HEK293T (cell line): ENCODE measurements at regions not wholly inside any gene's neighbourhood (a gene's known extent, or its start where the extent isn't known, plus 50 kb on each side); places are given as distances from the start of the nearest gene placed in this dataset.

ENCODE experiments used
- CTCF ChIA-PET: fragments of 350-600 bp; formaldehyde crosslinking; extraction: SDS; loops from one replicate; lab custom pipeline; 2021; ENCODE audit warnings: antibody characterized with exemption, inconsistent platforms; lab: Yijun Ruan, JAX
- POLR2A ChIA-PET: fragments of 350-600 bp; formaldehyde crosslinking; extraction: SDS; loops from one replicate; lab custom pipeline; 2020; ENCODE audit warnings: antibody characterized with exemption, inconsistent platforms; lab: Yijun Ruan, JAX
- DNase-seq: peaks from one replicate; pipeline ENCODE4 v3.0.0; 2012; ENCODE audit warnings: mixed read lengths; ENCODE audit errors: extremely low spot score
- ARNT ChIP-seq: fragments of 450-650 bp; IDR thresholded peaks from 2 replicates; pipeline ENCODE4 v1.6.1; 2017; ENCODE audit warnings: mild to moderate bottlenecking
- BHLHE40 ChIP-seq: fragments of 450-650 bp; IDR thresholded peaks from 2 replicates; pipeline ENCODE4 v1.6.1; 2016; ENCODE audit warnings: mild to moderate bottlenecking, moderate library complexity, borderline replicate concordance
- CTBP1 ChIP-seq: fragments of 450-650 bp; IDR thresholded peaks from 2 replicates; pipeline ENCODE4 v1.6.1; 2016; ENCODE audit warnings: borderline replicate concordance
- ELF4 ChIP-seq: fragments of 450-650 bp; IDR thresholded peaks from 2 replicates; pipeline ENCODE4 v1.6.1; 2017; ENCODE audit warnings: antibody characterized with exemption
- FOXA1 ChIP-seq: fragments of 450-650 bp; IDR thresholded peaks from 2 replicates; pipeline ENCODE4 v1.6.1; 2016; ENCODE audit warnings: mild to moderate bottlenecking
- FOXK2 ChIP-seq: fragments of 450-650 bp; IDR thresholded peaks from 2 replicates; pipeline ENCODE4 v1.6.1; 2016; ENCODE audit warnings: mild to moderate bottlenecking
- FOXM1 ChIP-seq: fragments of 450-650 bp; IDR thresholded peaks from 2 replicates; pipeline ENCODE4 v1.6.1; 2017; ENCODE audit warnings: mild to moderate bottlenecking, borderline replicate concordance
- HDGF ChIP-seq: fragments of 450-650 bp; IDR thresholded peaks from 2 replicates; pipeline ENCODE4 v1.6.1; 2017; ENCODE audit warnings: antibody characterized with exemption, borderline replicate concordance
- L3MBTL2 ChIP-seq: fragments of 450-650 bp; conservative IDR thresholded peaks from 2 replicates; pipeline ENCODE4 v1.6.1; 2016; ENCODE audit warnings: mild to moderate bottlenecking
- LEF1 ChIP-seq: fragments of 450-650 bp; IDR thresholded peaks from 2 replicates; pipeline ENCODE4 v1.6.1; 2017; ENCODE audit warnings: mild to moderate bottlenecking, borderline replicate concordance
- NFRKB ChIP-seq: fragments of 450-650 bp; IDR thresholded peaks from 2 replicates; pipeline ENCODE4 v1.6.1; 2016; ENCODE audit warnings: mild to moderate bottlenecking, moderate library complexity
- SP1 ChIP-seq: fragments of 450-650 bp; IDR thresholded peaks from 2 replicates; pipeline ENCODE4 v1.6.1; 2017
- SUZ12 ChIP-seq: fragments of 450-650 bp; IDR thresholded peaks from 2 replicates; pipeline ENCODE4 v1.6.1; 2016; ENCODE audit warnings: mild to moderate bottlenecking
- TARDBP ChIP-seq: fragments of 450-650 bp; IDR thresholded peaks from 2 replicates; pipeline ENCODE4 v1.6.1; 2016
- ZNF384 ChIP-seq: fragments of 450-650 bp; IDR thresholded peaks from 2 replicates; pipeline ENCODE4 v1.6.1; 2016
- TF ChIP-seq, protein P1 (sequence below): fragments of 450-650 bp; IDR thresholded peaks from 2 replicates; pipeline ENCODE4 v1.6.1; 2016

GRCh38 chr9:108377382-108377781, 478.4 kb downstream of the ACTL7B start:
- no peak for DNase-seq
- TF ChIP-seq LEF1 (no peak), FOXM1 (no peak), FOXK2 (no peak), TARDBP (no peak), ARNT (no peak), ELF4 (no peak), BHLHE40 (no peak), NFRKB (no peak), HDGF (no peak), L3MBTL2 (no peak), FOXA1 (no peak), SUZ12 (no peak), ZNF384 (no peak), SP1 (no peak), CTBP1 (no peak)
- TF ChIP-seq, protein P1, sequence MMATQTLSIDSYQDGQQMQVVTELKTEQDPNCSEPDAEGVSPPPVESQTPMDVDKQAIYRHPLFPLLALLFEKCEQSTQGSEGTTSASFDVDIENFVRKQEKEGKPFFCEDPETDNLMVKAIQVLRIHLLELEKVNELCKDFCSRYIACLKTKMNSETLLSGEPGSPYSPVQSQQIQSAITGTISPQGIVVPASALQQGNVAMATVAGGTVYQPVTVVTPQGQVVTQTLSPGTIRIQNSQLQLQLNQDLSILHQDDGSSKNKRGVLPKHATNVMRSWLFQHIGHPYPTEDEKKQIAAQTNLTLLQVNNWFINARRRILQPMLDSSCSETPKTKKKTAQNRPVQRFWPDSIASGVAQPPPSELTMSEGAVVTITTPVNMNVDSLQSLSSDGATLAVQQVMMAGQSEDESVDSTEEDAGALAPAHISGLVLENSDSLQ: no peak
- ChIA-PET POLR2A (no interaction called here), CTCF (no interaction called here)

DNA sequence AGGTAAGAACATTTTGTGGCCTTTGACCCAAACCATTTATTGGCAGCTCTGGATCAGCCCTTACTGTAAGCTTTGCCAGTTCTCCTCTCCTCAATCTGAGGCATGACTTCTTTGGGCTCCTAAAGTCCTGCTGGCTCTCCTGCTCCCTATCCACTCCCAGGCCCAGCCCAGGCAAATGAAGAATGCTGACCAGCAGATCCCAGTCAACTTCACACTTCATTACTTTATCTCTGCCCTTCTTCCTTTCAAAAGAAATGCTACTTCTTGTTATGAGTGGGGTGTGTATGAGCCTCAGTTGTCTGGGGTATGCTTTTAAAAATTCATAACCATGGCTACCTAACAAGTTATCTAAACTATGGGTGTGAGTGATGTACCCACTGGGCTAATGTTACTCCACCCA, 479.6 kb downstream of the ACTL7B start:
- POLR2A ChIA-PET: no interaction called here
- no peak for DNase-seq
- no peak for TF ChIP-seq ARNT
- TF ChIP-seq, protein P1: no peak
- TF ChIP-seq FOXA1: no peak
- no peak for TF ChIP-seq ELF4
- no peak for TF ChIP-seq BHLHE40
- no peak for TF ChIP-seq ZNF384
- no peak for TF ChIP-seq L3MBTL2
- TF ChIP-seq SUZ12: no peak
- TF ChIP-seq HDGF: no peak
- CTCF ChIA-PET: no interaction called here

DNA sequence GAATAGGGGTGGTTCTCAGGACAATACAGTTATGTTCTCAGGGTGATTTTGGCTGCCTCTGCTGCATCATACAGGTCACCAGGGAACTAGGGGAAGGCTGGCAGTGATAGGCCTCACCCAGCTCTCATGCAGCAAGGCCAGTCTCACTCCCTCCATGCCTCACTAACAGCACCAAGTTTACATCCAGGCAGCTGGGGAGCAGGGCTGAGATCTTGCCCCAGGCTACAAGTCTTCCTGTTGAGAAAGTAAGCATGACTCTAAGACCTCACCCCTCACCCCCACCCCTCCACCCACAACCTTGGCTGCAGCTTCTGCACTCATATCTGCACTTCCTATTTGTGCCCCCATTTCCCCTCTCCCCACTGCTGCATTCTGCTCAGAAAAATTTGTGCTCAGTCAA, 481.2 kb downstream of the ACTL7B start:
- no peak for TF ChIP-seq LEF1
- TF ChIP-seq FOXA1: no peak
- TF ChIP-seq L3MBTL2: no peak
- TF ChIP-seq ELF4: no peak
- no peak for TF ChIP-seq CTBP1
- TF ChIP-seq ZNF384: no peak
- no peak for TF ChIP-seq NFRKB
- no peak for TF ChIP-seq HDGF
- TF ChIP-seq BHLHE40: no peak
- TF ChIP-seq TARDBP: no peak
- TF ChIP-seq, protein P1: no peak
- TF ChIP-seq FOXM1: no peak
- TF ChIP-seq SUZ12: no peak
- TF ChIP-seq ARNT: no peak
- TF ChIP-seq FOXK2: no peak
- TF ChIP-seq SP1: no peak
- POLR2A ChIA-PET: no interaction called here
- CTCF ChIA-PET: no interaction called here
- DNase-seq: no peak

- CTCF ChIA-PET: interaction anchor here (0.5 kb wide), 1 partner anchor 1104 kb away, joined by 5 read pairs; no protein-coding TSS in a partner anchor
- POLR2A ChIA-PET: no interaction called here
- DNase-seq: no peak
- TF ChIP-seq SP1 (no peak), TARDBP (no peak), BHLHE40 (no peak), CTBP1 (no peak), LEF1 (no peak), L3MBTL2 (no peak), FOXK2 (no peak), SUZ12 (no peak)
These were observed 488.6 kb downstream of the ACTL7B start for GRCh38 chr9:108367188-108367587.

- CTCF ChIA-PET: no interaction called here
- POLR2A ChIA-PET: no interaction called here
- no peak for DNase-seq
These were observed 492.5 kb downstream of the ACTL7B start for GRCh38 chr9:108363311-108363710.

DNA sequence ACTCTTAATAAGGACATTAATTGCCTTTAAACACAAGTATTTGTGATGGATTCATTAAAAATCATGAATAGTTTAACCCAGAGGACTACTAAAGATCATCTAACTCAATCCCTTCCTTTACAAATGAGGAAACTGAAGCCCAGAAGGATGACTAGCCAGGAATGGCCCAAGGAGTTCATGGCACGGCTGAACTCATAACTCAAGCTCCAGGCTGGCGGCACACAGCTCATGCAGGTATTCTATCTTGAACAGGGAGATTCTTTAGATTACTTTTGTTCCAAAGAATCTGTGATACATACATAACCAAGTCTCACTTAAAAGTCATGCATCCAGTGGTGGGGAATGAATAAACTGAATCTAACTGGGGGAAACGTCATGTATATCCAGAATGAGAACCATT, 495.5 kb downstream of the ACTL7B start:
- POLR2A ChIA-PET: no interaction called here
- TF ChIP-seq ARNT (no peak), BHLHE40 (no peak), SUZ12 (no peak), ELF4 (no peak), ZNF384 (no peak), L3MBTL2 (no peak), CTBP1 (no peak)
- CTCF ChIA-PET: no interaction called here
- no peak for DNase-seq

More at GRCh38 chr9:108363311-108363710, 492.5 kb downstream of the ACTL7B start:
- TF ChIP-seq ZNF384 (no peak), FOXK2 (no peak), LEF1 (no peak), ELF4 (no peak), FOXM1 (no peak), L3MBTL2 (no peak), SP1 (no peak), SUZ12 (no peak)

GRCh38 chr9:108356806-108357205, 499.0 kb downstream of the ACTL7B start:
- CTCF ChIA-PET: no interaction called here
- DNase-seq: no peak
- POLR2A ChIA-PET: no interaction called here
- TF ChIP-seq ARNT (no peak), BHLHE40 (no peak), HDGF (no peak), L3MBTL2 (no peak), NFRKB (no peak), ELF4 (no peak), SP1 (no peak), CTBP1 (no peak), FOXA1 (no peak), LEF1 (no peak), SUZ12 (no peak), ZNF384 (no peak), TARDBP (no peak), FOXM1 (no peak), FOXK2 (no peak)
- TF ChIP-seq, protein P1: no peak
